Hepatocyte (in vitro differentiated cells): ENCODE measurements at regions not wholly inside any gene's neighbourhood (a gene's known extent, or its start where the extent isn't known, plus 50 kb on each side); places are given as distances from the start of the nearest gene placed in this dataset.

Experiments
- DNase-seq: peaks from one replicate; pipeline ENCODE4 v3.0.0-alpha.2; 2016; ENCODE audit warnings: low spot score
- H2AFZ ChIP-seq: fragments of 200-600 bp; sonication (generic); 2 replicates; pipeline ENCODE4 v1.6.0; 2016; ENCODE audit warnings: antibody characterized with exemption, mild to moderate bottlenecking
- H3K27ac ChIP-seq: fragments of 200-600 bp; sonication (generic); 2 replicates; pipeline ENCODE4 v1.5.1; 2016; ENCODE audit warnings: mild to moderate bottlenecking
- H3K27me3 ChIP-seq: fragments of 200-600 bp; sonication (generic); 2 replicates; pipeline ENCODE4 v1.6.1; 2016
- H3K36me3 ChIP-seq: fragments of 200-600 bp; sonication (generic); replicated peaks from 2 replicates; pipeline ENCODE4 v1.5.1; 2016; ENCODE audit warnings: low read depth; ENCODE audit not compliant: insufficient read depth
- H3K4me1 ChIP-seq: fragments of 200-600 bp; sonication (generic); 2 replicates; pipeline ENCODE4 v1.5.1; 2016; ENCODE audit warnings: mild to moderate bottlenecking, moderate library complexity; ENCODE audit not compliant: insufficient read depth
- H3K4me2 ChIP-seq: fragments of 200-600 bp; sonication (generic); 2 replicates; pipeline ENCODE4 v1.6.0; 2016
- H3K4me3 ChIP-seq: fragments of 200-600 bp; sonication (generic); 2 replicates; pipeline ENCODE4 v1.5.1; 2016; ENCODE audit warnings: mild to moderate bottlenecking
- H3K79me2 ChIP-seq: fragments of 200-600 bp; sonication (generic); 2 replicates; pipeline ENCODE4 v1.6.0; 2017; ENCODE audit warnings: mild to moderate bottlenecking
- H3K9me2 ChIP-seq: fragments of 200-600 bp; sonication (generic); replicated peaks from 2 replicates; pipeline ENCODE4 v1.6.0; 2017; ENCODE audit warnings: mild to moderate bottlenecking; ENCODE audit not compliant: insufficient read depth
- H3K9me3 ChIP-seq: fragments of 200-600 bp; sonication (generic); 2 replicates; pipeline ENCODE4 v1.5.1; 2016; ENCODE audit warnings: low read depth, mild to moderate bottlenecking
- H4K20me1 ChIP-seq: fragments of 200-600 bp; sonication (generic); 2 replicates; pipeline ENCODE4 v1.6.0; 2016; ENCODE audit warnings: mild to moderate bottlenecking; ENCODE audit not compliant: insufficient read depth, poor library complexity, severe bottlenecking
- EZH2 ChIP-seq: fragments of 200-600 bp; sonication (generic); IDR thresholded peaks from 2 replicates; pipeline ENCODE4 v1.6.1; 2016; ENCODE audit warnings: antibody characterized with exemption, mild to moderate bottlenecking, borderline replicate concordance
- EZH2phosphoT487 ChIP-seq: fragments of 200-600 bp; sonication (generic); IDR thresholded peaks from one replicate; pipeline ENCODE4 v1.6.1; 2018; ENCODE audit warnings: antibody characterized with exemption, mild to moderate bottlenecking, low read depth, moderate library complexity; ENCODE audit not compliant: unreplicated experiment, severe bottlenecking
- WGBS: methylation state at CpG from one replicate; pipeline ENCODE4 v1.1.6; 2016; ENCODE audit warnings: low lambda C conversion rate; ENCODE audit errors: missing lambda C conversion rate; 5-methylcytosine and 5-hydroxymethylcytosine counted together
- TF ChIP-seq, protein P1 (sequence below): fragments of 200-600 bp; sonication (generic); IDR thresholded peaks from 2 replicates; pipeline ENCODE4 v1.5.1; 2016; ENCODE audit warnings: antibody characterized with exemption, mild to moderate bottlenecking; ENCODE audit not compliant: poor library complexity

DNA sequence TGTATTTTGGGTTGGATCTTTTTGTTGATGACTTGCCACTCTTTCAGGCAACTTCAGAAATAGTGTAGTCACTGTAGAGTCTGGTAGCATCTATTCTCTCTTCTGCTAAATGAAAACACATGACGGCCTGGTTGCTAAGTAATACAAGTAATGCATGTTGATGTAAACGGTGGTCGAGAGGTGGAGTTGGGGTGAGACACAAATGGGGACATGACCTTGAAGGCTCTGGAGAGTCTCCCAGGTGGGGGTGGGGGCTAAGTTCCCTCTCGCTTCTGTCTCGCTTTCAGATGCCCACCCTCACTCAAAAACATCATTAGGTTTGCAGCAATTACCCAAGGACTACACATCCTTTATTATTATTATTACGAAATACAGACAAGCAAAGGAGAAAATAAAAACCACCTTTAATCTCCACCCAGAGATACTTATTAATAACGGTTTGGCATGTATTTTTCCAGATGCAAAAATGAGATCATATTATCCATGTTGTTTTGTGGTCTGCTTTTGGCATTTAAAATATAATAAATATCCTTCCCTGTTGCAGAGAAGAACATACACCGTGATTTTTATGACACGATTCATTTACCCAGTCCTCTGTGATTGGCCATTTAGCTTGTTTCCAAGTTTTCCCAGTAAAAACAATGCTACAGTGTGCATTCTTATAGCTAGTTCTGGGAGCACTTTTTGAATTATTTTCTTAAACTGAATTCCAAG, 138.1 kb downstream of the MIS18A start:
- Histone ChIP-seq H3K79me2 (no peaks in the 10 kb centered on the region), H4K20me1 (no peaks in the 10 kb centered on the region), H3K4me1 (peaks cover 9% of the 10 kb centered on the region), H3K4me3 (no peak overlapping the region), H3K27ac (no peak overlapping the region), H3K27me3 (no peaks in the 10 kb centered on the region), H3K36me3 (no peaks in the 10 kb centered on the region), H3K4me2 (no peak overlapping the region), H2AFZ (no peak overlapping the region), H3K9me2 (no peaks in the 10 kb centered on the region), H3K9me3 (no peaks in the 10 kb centered on the region)
- WGBS = 56% methylated on average over 9 of the region's 9 CpGs
- TF ChIP-seq EZH2phosphoT487 = no peak
- DNase-seq = no peak

DNA sequence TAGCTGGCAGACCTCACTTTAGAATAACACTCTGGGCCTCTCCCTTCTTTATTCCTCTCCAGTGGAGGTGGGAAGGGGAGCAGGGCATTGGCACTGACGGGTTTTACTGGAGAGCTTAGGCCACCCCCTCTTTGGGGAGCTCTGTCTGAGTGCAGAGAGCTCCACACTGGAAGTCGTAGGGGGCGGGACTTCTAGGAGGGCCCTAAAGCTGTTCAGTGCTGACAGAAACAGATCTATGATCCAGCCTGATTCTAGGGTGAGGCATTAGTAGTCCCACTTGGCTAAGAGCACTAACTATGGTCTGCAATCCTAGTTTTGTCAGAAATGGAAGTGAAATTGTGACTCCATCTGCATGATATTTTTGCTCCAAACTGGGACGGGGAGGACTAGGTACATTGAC, 138.7 kb downstream of the MIS18A start:
- WGBS = 79% methylated on average over 4 of the region's 4 CpGs

DNA sequence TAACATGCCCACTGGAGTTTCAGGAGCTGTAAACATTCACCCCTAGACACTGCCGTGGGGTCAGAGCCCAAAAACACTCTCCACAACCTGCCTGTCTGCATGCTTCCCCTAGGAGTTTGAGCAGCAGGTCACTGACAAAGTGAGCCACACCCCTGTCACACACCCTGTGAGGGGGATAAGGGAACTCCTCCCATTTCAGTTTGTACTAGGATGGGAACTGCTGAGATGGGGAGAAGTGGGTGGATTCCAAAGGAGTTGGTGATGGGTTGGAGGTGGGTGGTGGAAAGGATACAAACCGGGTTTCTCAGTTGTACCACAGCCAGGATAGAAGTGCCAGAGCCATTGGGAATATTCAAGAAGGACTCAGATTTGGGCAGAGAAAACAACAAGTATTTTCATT, 140.2 kb downstream of the MIS18A start:
- TF ChIP-seq, protein P1, sequence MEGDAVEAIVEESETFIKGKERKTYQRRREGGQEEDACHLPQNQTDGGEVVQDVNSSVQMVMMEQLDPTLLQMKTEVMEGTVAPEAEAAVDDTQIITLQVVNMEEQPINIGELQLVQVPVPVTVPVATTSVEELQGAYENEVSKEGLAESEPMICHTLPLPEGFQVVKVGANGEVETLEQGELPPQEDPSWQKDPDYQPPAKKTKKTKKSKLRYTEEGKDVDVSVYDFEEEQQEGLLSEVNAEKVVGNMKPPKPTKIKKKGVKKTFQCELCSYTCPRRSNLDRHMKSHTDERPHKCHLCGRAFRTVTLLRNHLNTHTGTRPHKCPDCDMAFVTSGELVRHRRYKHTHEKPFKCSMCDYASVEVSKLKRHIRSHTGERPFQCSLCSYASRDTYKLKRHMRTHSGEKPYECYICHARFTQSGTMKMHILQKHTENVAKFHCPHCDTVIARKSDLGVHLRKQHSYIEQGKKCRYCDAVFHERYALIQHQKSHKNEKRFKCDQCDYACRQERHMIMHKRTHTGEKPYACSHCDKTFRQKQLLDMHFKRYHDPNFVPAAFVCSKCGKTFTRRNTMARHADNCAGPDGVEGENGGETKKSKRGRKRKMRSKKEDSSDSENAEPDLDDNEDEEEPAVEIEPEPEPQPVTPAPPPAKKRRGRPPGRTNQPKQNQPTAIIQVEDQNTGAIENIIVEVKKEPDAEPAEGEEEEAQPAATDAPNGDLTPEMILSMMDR = no peak
- TF ChIP-seq EZH2phosphoT487 = no peak
- Histone ChIP-seq H2AFZ (no peak overlapping the region), H3K4me2 (no peak overlapping the region), H3K4me1 (peaks cover 5% of the 10 kb centered on the region), H3K4me3 (no peak overlapping the region), H3K9me2 (no peaks in the 10 kb centered on the region), H3K79me2 (no peaks in the 10 kb centered on the region), H3K27me3 (no peaks in the 10 kb centered on the region), H4K20me1 (no peaks in the 10 kb centered on the region), H3K27ac (no peak overlapping the region), H3K36me3 (no peaks in the 10 kb centered on the region), H3K9me3 (no peaks in the 10 kb centered on the region)
- no peak for DNase-seq
- 77% methylated on average over 2 of the region's 2 CpGs for WGBS

More for the DNA sequence above, 138.7 kb downstream of the MIS18A start:
- Histone ChIP-seq H2AFZ (no peak overlapping the region), H3K4me2 (no peak overlapping the region), H3K4me1 (peaks cover 9% of the 10 kb centered on the region), H3K9me3 (no peaks in the 10 kb centered on the region), H3K27me3 (no peaks in the 10 kb centered on the region), H3K4me3 (no peak overlapping the region), H3K27ac (no peak overlapping the region), H3K9me2 (no peaks in the 10 kb centered on the region), H3K79me2 (no peaks in the 10 kb centered on the region), H4K20me1 (no peaks in the 10 kb centered on the region), H3K36me3 (no peaks in the 10 kb centered on the region)
- DNase-seq = no peak
- TF ChIP-seq, protein P1 = no peak
- TF ChIP-seq EZH2phosphoT487 (no peak), EZH2 (no peak)

DNA sequence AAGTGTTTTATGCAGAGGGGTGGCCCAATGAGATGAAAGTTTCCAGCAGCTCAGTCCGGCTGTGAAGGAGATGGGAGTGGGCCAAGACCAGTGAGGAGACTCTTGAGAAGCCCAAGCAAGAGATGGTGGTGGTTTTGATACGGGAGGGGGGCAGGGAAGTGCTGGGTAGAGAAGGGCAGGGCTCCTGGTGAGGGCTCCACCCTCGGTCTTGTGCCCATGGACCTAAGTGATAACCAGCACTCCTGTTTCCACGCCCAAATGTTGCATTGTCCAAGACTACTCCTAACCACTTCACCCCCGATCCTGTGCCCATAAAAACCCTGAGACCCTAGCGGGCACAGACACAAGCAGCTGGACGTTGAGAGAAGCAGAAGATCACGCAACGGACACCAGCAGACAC, 140.9 kb downstream of the MIS18A start:
- no peaks in the 10 kb centered on the region for H3K9me2 ChIP-seq
- H3K9me3 ChIP-seq = no peaks in the 10 kb centered on the region
- H3K79me2 ChIP-seq = no peaks in the 10 kb centered on the region
- H3K27me3 ChIP-seq = no peaks in the 10 kb centered on the region
- no peak overlapping the region for H3K27ac ChIP-seq
- DNase-seq = no peak
- no peak overlapping the region for H3K4me3 ChIP-seq
- no peaks in the 10 kb centered on the region for H4K20me1 ChIP-seq
- 95% methylated on average over 9 of the region's 9 CpGs for WGBS
- H3K4me2 ChIP-seq = no peak overlapping the region
- TF ChIP-seq, protein P1 = no peak
- TF ChIP-seq EZH2phosphoT487 = no peak
- TF ChIP-seq EZH2 = no peak
- H2AFZ ChIP-seq = no peak overlapping the region
- H3K36me3 ChIP-seq = no peaks in the 10 kb centered on the region
- H3K4me1 ChIP-seq = peaks cover 5% of the 10 kb centered on the region
